Caki2 (cell line): ENCODE measurements at regions not wholly inside any gene's neighbourhood (a gene's known extent, or its start where the extent isn't known, plus 50 kb on each side); places are given as distances from the start of the nearest gene placed in this dataset.
"Not testable (repeated sequence)": the region's sequence is repeated elsewhere in the genome, so short reads cannot be mapped to it uniquely, and the experiment has no call there.

ENCODE experiments used
- DNase-seq: peaks from one replicate; pipeline ENCODE4 v3.0.0-alpha.2; 2015; ENCODE audit warnings: low read depth
- in situ Hi-C: cut with HindIII; loops from 2 replicates; pipeline ENCODE4 v1.10.0; 2016; ENCODE audit warnings: low sequenced_read_pairs, low pct_unique_long_range_greater_than_20kb, mixed read lengths

DNA sequence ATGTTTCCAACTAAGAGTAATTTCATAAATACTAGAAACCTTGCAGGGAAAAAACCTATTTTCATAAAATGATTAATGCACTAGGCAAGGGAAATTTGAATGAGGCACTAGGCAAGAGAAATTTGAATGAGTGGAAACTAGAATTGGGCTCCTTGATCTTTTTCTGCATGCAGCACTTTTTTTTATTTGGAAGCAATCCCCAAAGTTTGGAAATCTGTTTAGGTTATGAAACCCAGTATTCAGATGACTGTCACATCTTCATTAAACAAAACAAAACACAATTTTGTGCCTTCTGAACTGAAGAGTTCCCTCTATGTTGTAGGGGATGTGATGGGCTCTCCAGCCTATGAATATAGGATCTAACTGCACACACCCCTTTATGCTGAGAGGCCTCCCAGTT lies 201.9 kb downstream of the BAMBI start:
- in situ Hi-C loops = no loop called here
- DNase-seq = no peak

DNA sequence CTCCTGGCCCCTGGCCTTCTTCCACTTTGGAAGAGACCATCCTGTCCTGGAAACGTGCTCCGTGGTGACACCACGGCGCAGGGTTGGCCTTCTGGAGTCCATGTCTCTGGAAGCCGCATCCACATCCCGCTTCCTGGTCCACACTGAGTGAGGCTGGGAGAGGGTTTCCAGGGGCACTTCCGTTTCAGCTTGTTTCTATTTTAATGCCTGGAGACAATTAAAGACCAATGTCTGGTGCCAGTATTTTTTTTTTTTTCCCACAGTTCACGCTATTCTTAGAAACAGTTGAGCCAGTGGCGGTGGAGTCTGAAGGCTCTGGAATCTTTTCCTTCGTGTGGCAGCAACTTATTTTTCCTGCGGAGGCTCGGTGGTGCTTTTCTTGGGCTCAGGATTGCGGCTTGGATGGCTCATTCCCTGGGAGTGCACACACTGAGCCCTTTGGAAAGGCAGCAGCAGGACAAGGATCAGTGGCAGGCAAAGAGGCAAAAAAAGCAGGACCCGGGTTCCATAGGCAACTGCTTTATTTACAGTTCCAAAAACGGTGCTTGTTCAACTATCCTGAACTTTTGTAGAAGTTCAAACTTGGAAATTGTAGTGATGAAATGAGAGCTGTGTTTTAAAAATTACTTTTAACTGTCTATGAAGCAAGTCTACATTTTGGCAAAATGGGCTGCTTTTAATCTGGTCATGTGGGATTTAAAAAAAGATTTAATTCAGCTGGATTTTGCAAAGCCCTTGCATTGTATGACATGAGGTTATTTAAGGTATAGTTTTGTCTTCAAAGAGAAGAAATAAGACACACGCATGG lies 202.8 kb downstream of the BAMBI start:
- in situ Hi-C loops = no loop called here
- DNase-seq = no peak

DNA sequence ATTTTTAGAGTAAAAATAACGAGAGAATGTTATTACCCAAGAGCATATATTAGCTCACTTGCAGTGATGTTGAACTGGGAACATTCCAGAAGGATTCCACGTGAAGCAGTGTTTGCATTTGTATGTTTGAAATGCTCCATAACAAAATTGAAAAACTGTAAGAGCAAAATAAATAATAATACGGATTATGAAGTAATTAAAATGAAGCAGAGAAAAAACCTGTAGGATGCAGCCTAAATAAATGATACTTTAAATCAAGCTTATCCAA lies 203.3 kb downstream of the BAMBI start:
- in situ Hi-C loops = no loop called here
- no peak for DNase-seq

DNA sequence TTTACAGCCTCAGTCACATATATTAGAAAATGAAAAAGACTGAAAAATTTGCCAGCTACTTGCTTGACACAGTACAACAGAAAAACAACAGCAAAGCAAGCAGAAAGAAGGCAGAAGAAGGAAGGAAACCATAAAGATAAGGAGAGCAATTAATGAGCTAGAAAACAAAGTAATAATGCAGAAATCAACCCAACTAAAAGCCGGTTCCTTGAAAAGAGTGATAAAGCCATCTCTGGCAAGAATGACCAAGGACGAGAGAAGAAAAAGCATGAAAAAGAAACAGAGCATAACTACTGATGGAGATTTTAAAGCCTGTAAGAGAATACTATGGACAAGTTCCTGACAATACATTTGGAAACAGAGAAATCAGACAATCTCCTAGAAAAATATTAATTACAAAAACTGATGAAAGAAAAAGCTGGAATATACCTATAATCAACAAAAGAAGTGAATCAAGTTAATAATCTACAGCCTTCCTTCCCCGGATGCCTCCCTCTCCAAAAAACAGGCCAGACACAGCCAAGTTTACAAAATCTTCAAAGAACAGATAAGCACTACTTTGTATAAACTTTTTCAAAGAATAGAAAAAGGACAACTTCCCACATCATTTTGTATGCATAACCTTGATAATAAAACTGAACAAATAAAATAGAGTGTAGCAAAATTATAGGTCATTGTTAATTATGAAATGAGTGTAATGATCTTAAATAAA lies 204.0 kb downstream of the BAMBI start:
- no peak for DNase-seq
- in situ Hi-C loops = no loop called here

- in situ Hi-C loops = no loop called here
- no peak for DNase-seq
Measured at GRCh38 chr10:28883741-28884423, 206.6 kb downstream of the BAMBI start.

GRCh38 chr10:28890121-28890950 lies 213.0 kb downstream of the BAMBI start:
- no peak for DNase-seq
- in situ Hi-C loops = no loop called here

- in situ Hi-C loops = no loop called here
- DNase-seq = peak; percentile 29
Measured at GRCh38 chr10:28891058-28891713, 213.9 kb downstream of the BAMBI start.

- in situ Hi-C loops = no loop called here
- DNase-seq = peak; percentile 58
Measured at GRCh38 chr10:28892818-28893547, 215.7 kb downstream of the BAMBI start.

GRCh38 chr10:28894146-28894545 lies 216.8 kb downstream of the BAMBI start:
- DNase-seq = no peak
- in situ Hi-C loops = no loop called here

DNA sequence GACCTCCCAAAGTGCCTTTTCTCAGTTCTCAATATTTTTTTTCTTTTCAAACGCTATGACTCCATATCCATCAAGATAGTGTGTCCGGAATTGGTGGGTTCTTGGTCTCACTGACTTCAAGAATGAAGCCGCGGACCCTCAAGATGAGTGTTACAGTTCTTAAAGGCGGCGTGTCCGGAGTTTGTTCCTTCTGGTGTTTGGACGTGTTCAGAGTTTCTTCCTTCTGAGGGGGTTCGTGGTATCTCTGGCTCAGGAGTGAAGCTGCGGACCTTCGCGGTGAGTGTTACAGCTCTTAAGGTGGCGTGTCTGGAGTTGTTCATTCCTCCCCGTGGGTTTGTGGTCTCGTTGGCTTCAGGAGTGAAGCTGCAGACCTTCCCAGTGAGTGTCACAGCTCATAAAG lies 218.3 kb downstream of the BAMBI start:
- in situ Hi-C loops, DNase-seq: not testable (repeated sequence)

DNA sequence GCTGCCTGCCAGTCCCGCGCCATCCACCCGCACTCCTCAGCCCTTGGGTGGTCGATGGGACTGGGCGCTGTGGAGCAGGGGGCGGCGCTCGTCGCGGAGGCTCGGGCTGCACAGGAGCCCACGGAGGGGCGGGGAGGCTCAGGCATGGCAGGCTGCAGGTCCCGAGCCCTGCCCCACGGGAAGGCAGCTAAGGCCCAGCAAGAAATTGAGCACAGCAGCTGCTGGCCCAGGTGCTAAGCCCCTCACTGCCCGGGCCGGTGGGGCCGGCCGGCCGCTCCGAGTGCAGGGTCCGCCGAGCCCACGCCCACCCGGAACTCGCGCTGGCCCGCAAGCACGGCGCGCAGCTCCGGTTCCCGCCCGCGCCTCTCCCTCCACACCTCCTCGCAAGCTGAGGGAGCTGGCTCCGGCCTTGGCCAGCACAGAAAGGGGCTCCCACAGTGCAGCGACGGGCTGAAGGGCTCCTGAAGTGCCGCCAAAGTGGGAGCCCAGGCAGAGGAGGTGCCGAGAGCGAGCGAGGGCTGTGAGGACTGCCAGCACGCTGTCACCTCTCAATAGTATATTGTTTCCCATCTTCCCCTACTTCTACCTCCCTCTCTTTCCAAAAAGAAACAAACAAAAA lies 219.6 kb downstream of the BAMBI start:
- in situ Hi-C loops = not testable (repeated sequence)

DNA sequence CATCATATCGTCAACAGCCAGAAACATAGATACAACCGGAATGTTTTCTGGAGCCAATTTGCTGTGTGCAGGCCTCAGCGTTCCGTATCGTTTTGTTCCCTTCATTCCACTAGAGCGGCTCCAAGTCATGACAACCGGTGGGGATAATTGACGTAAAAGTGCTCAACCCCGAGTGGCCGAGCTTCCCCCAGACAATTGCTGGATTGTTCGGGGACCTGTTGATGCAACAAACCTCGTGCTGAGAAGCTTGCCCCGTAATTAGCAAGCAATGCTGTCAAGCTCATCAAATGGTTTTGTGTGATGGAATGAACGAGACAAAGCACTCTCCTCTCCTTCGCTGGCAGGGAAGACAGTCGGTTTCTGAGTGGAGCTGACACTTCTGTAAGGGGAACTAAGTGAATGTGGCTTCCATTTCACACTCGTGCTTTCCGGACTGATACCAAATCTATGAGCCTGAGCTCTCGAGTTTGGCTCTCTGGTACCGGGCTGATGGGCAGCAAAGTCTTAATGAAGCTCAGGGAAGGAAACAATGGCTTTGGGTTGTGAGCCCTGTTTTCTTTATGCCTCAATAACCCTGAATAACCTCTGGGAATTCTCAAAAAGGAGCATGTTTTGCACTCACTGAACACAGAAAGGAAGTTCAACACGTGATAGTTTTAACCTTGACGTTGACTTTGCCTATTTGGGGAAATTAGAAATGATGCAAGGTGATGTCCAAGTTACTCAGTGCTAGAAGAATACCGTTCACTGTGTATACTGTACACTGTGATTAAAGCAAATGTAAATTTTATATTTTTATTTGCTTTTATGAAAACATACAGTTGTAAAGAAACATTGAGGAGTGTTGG lies 220.5 kb downstream of the BAMBI start:
- in situ Hi-C loops = no loop called here
- DNase-seq = no peak

More for the DNA sequence above, 219.6 kb downstream of the BAMBI start:
- DNase-seq = not testable (repeated sequence)

DNA sequence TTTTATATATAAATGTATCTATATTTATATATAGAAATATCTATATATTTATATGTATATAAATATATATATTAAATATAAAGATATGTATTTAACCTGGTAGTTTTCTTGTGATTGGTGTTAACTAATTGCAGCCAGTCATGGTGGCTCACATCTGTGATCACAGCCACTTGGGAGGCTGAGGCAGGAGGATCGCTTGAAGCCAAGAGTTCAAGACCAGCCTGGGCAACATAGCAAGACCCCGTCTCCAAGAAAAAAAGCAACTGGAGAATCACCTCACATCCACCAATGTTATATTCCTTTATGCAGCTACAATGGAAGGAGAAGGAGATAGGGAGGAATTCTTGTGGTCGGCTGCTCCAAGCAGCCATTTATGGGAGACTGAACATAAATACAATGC lies 224.9 kb downstream of the BAMBI start:
- no peak for DNase-seq
- in situ Hi-C loops = no loop called here

GRCh38 chr10:28903063-28903462 lies 225.7 kb downstream of the BAMBI start:
- DNase-seq = no peak
- in situ Hi-C loops = no loop called here

- in situ Hi-C loops = no loop called here
Measured at GRCh38 chr10:28903736-28904135, 226.4 kb downstream of the BAMBI start.

DNA sequence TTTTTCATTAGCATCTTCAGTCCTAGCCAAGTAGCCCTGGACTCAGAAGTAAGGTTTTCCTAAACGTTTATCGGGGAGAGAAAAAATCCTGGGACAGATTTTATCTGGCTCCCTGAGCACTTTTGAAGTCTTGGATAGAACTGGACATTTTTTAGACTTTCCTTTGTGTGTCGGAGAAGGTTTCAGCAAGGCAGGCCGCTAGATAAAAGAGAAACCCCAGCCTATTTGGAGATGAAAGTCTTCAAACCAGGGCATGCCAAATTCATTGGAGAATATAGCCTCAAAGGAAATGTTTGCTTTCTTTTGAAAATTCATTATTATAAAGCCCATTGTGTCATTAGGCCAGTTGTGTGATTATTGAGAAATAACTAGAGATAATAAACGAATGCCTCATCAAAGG lies 228.1 kb downstream of the BAMBI start:
- in situ Hi-C loops = no loop called here
- DNase-seq = no peak

More at GRCh38 chr10:28903736-28904135, 226.4 kb downstream of the BAMBI start:
- DNase-seq = no peak
